ENCODE measurements at regions not wholly inside any gene's neighbourhood (a gene's known extent, or its start where the extent isn't known, plus 50 kb on each side); places are given as distances from the start of the nearest gene placed in this dataset.
A peak's percentile ranks its signal among the peaks of the same experiment; 100 is the strongest.
"Not testable (repeated sequence)": the region's sequence is repeated elsewhere in the genome, so short reads cannot be mapped to it uniquely, and the experiment has no call there.

DNA sequence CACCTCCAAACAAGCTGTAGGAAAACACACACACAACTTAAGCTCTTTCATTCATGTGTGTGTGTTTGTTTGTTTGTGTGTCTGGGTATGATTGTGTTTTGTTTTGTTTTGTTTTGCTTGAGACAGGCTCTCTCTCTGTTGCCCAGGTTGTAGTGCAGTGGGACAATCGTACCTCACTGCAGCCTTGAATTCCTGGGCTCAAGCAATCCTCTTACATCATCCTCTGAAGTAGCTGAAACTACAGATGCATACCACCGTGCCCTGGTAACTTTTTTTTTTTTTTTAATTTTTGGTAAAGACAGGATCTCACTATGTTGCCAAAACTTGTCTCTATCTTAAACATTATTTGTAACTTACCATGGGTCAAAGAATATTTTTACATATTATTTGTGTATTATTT, 431.7 kb downstream of the SLITRK1 start:
- peak overlapping the region; percentile 59 for H3K27ac ChIP-seq (ENCODE audit: low read depth, low read length)
- H3K36me3 ChIP-seq (ENCODE audit: insufficient read depth, low read length): no peaks in the 10 kb centered on the region
- H3K4me3 ChIP-seq (ENCODE audit: low read depth, low read length): no peak overlapping the region
- H3K27me3 ChIP-seq (ENCODE audit: insufficient read depth, low read length): no peaks in the 10 kb centered on the region
- peaks cover 9% of the 10 kb centered on the region for H3K4me1 ChIP-seq (ENCODE audit: control insufficient read depth, insufficient read depth, low read length, unreplicated experiment)
- H3K79me2 ChIP-seq (ENCODE audit: control insufficient read depth, insufficient read depth, low read length, unreplicated experiment): no peaks in the 10 kb centered on the region
- peak overlapping the region; percentile 69 for H2AFZ ChIP-seq (ENCODE audit: low read length, unreplicated experiment)

GRCh38 chr13:83449668-83450395, 432.4 kb downstream of the SLITRK1 start:
- H3K27ac ChIP-seq (ENCODE audit: low read depth, low read length): peak overlapping the region; percentile 59
- H3K36me3 ChIP-seq (ENCODE audit: insufficient read depth, low read length): no peaks in the 10 kb centered on the region
- no peaks in the 10 kb centered on the region for H3K79me2 ChIP-seq (ENCODE audit: control insufficient read depth, insufficient read depth, low read length, unreplicated experiment)
- peak overlapping the region; percentile 45; the same call in 1 of the 2 replicates for H3K4me3 ChIP-seq (ENCODE audit: low read depth, low read length)
- no peaks in the 10 kb centered on the region for H3K27me3 ChIP-seq (ENCODE audit: insufficient read depth, low read length)
- H3K4me1 ChIP-seq (ENCODE audit: control insufficient read depth, insufficient read depth, low read length, unreplicated experiment): peaks cover 9% of the 10 kb centered on the region
- peak overlapping the region; percentile 72 for H2AFZ ChIP-seq (ENCODE audit: low read length, unreplicated experiment)

DNA sequence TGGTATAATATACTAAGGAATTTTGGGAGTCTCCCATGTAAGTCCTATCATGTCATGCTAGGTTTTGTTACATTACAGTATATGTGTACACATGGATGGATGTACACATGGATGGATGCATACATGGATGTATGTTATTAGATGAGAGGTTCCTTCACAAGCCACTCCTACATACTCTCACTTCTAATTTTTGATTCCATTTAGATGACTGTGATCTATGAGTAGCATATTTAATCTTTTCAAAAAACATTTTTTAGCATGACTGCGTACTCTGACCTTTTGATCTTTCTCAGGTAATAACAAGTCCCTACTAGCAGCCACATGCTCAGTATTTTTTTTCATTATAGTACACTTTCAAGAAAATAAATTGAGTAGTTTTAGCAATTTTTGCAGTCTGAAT, 441.8 kb downstream of the SLITRK1 start:
- Histone ChIP-seq H3K27me3 (ENCODE audit: insufficient read depth, low read length) (no peaks in the 10 kb centered on the region), H3K27ac (ENCODE audit: low read depth, low read length) (no peak overlapping the region), H3K4me3 (ENCODE audit: low read depth, low read length) (no peak overlapping the region), H3K36me3 (ENCODE audit: insufficient read depth, low read length) (no peaks in the 10 kb centered on the region), H3K4me1 (ENCODE audit: control insufficient read depth, insufficient read depth, low read length, unreplicated experiment) (no peaks in the 10 kb centered on the region), H3K79me2 (ENCODE audit: control insufficient read depth, insufficient read depth, low read length, unreplicated experiment) (no peaks in the 10 kb centered on the region), H2AFZ (ENCODE audit: low read length, unreplicated experiment) (no peak overlapping the region)

DNA sequence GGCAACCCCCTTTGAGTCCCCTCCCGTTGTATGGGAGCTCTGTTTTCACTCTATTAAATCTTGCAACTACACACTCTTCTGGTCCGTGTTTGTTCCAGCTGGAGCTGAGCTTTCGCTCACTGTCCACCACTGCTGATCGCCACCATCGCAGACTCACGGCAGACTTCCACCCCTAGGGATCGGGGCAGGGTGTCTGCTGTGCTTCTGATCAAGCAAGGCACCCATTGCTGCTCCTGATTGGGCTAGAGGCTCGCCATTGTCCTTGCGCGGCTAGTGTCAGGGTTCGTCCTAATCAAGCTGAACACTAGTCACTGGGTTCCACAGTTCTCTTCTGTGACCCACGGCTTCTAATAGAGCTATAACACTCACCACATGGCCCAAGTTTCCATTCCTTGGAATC, 442.8 kb downstream of the SLITRK1 start:
- not testable (repeated sequence) for H3K27ac ChIP-seq (ENCODE audit: low read depth, low read length); H3K79me2 ChIP-seq (ENCODE audit: control insufficient read depth, insufficient read depth, low read length, unreplicated experiment); H3K27me3 ChIP-seq (ENCODE audit: insufficient read depth, low read length); H3K4me3 ChIP-seq (ENCODE audit: low read depth, low read length); H3K36me3 ChIP-seq (ENCODE audit: insufficient read depth, low read length); H3K4me1 ChIP-seq (ENCODE audit: control insufficient read depth, insufficient read depth, low read length, unreplicated experiment); H2AFZ ChIP-seq (ENCODE audit: low read length, unreplicated experiment)

DNA sequence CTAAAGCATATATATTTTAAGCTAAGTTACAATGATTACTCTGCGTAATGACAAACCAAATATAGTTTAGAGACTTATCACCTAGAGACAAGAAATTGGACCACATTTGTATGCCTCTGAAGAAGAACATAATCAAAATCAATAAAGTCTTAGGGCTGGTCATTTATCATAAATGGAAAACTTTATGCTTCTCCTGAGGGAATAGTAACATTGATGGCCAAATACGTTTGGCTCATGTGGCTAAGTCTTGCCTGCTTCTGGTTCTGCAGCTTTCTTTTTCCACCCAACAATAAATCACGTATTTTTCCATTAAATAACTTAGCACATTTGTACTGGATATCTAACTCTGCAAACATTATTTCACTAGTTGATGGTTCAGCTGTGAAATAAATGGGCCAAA, 458.4 kb downstream of the SLITRK1 start:
- Histone ChIP-seq H3K27me3 (ENCODE audit: insufficient read depth, low read length) (no peaks in the 10 kb centered on the region), H2AFZ (ENCODE audit: low read length, unreplicated experiment) (no peak overlapping the region), H3K4me3 (ENCODE audit: low read depth, low read length) (no peak overlapping the region), H3K4me1 (ENCODE audit: control insufficient read depth, insufficient read depth, low read length, unreplicated experiment) (no peaks in the 10 kb centered on the region), H3K36me3 (ENCODE audit: insufficient read depth, low read length) (no peaks in the 10 kb centered on the region), H3K27ac (ENCODE audit: low read depth, low read length) (no peak overlapping the region), H3K79me2 (ENCODE audit: control insufficient read depth, insufficient read depth, low read length, unreplicated experiment) (no peaks in the 10 kb centered on the region)

GRCh38 chr13:83423381-83423780, 458.9 kb downstream of the SLITRK1 start:
- Histone ChIP-seq H2AFZ (ENCODE audit: low read length, unreplicated experiment) (no peak overlapping the region), H3K4me3 (ENCODE audit: low read depth, low read length) (no peak overlapping the region), H3K4me1 (ENCODE audit: control insufficient read depth, insufficient read depth, low read length, unreplicated experiment) (no peaks in the 10 kb centered on the region), H3K79me2 (ENCODE audit: control insufficient read depth, insufficient read depth, low read length, unreplicated experiment) (no peaks in the 10 kb centered on the region), H3K27me3 (ENCODE audit: insufficient read depth, low read length) (no peaks in the 10 kb centered on the region), H3K27ac (ENCODE audit: low read depth, low read length) (no peak overlapping the region), H3K36me3 (ENCODE audit: insufficient read depth, low read length) (no peaks in the 10 kb centered on the region)

DNA sequence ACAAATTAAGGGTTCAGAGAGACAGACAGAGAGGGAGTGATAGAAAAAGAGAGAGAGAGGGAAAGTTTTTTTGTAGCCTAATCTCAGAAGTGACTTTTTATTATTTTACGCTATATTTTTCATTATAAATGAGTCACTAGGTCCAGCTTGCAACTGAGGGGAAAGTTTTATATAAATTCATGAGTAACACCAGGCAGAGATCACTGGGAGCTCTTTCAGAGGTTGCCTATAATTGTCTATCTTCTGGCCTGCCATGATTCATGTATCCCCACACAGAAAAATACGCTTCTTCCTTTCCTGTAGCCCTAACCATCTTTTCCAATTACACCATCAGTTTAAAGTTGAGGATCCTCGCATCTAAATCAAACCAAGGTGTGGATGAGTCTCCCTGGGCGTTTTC, 467.9 kb downstream of the SLITRK1 start:
- Histone ChIP-seq H3K79me2 (ENCODE audit: control insufficient read depth, insufficient read depth, low read length, unreplicated experiment) (no peaks in the 10 kb centered on the region), H3K36me3 (ENCODE audit: insufficient read depth, low read length) (no peaks in the 10 kb centered on the region), H3K4me3 (ENCODE audit: low read depth, low read length) (no peak overlapping the region), H3K4me1 (ENCODE audit: control insufficient read depth, insufficient read depth, low read length, unreplicated experiment) (no peaks in the 10 kb centered on the region), H2AFZ (ENCODE audit: low read length, unreplicated experiment) (no peak overlapping the region), H3K27me3 (ENCODE audit: insufficient read depth, low read length) (no peaks in the 10 kb centered on the region), H3K27ac (ENCODE audit: low read depth, low read length) (no peak overlapping the region)

GRCh38 chr13:83386609-83387008, 495.7 kb downstream of the SLITRK1 start:
- H3K27me3 ChIP-seq (ENCODE audit: insufficient read depth, low read length): no peaks in the 10 kb centered on the region
- no peaks in the 10 kb centered on the region for H3K79me2 ChIP-seq (ENCODE audit: control insufficient read depth, insufficient read depth, low read length, unreplicated experiment)
- no peak overlapping the region for H2AFZ ChIP-seq (ENCODE audit: low read length, unreplicated experiment)
- H3K4me3 ChIP-seq (ENCODE audit: low read depth, low read length): no peak overlapping the region
- H3K36me3 ChIP-seq (ENCODE audit: insufficient read depth, low read length): no peaks in the 10 kb centered on the region
- no peak overlapping the region for H3K27ac ChIP-seq (ENCODE audit: low read depth, low read length)
- H3K4me1 ChIP-seq (ENCODE audit: control insufficient read depth, insufficient read depth, low read length, unreplicated experiment): no peaks in the 10 kb centered on the region

GRCh38 chr13:83378908-83379307, 503.4 kb downstream of the SLITRK1 start:
- H3K4me1 ChIP-seq (ENCODE audit: control insufficient read depth, insufficient read depth, low read length, unreplicated experiment): no peaks in the 10 kb centered on the region
- H2AFZ ChIP-seq (ENCODE audit: low read length, unreplicated experiment): no peak overlapping the region
- H3K36me3 ChIP-seq (ENCODE audit: insufficient read depth, low read length): no peaks in the 10 kb centered on the region
- no peak overlapping the region for H3K4me3 ChIP-seq (ENCODE audit: low read depth, low read length)
- H3K27me3 ChIP-seq (ENCODE audit: insufficient read depth, low read length): no peaks in the 10 kb centered on the region
- no peaks in the 10 kb centered on the region for H3K79me2 ChIP-seq (ENCODE audit: control insufficient read depth, insufficient read depth, low read length, unreplicated experiment)
- H3K27ac ChIP-seq (ENCODE audit: low read depth, low read length): no peak overlapping the region

DNA sequence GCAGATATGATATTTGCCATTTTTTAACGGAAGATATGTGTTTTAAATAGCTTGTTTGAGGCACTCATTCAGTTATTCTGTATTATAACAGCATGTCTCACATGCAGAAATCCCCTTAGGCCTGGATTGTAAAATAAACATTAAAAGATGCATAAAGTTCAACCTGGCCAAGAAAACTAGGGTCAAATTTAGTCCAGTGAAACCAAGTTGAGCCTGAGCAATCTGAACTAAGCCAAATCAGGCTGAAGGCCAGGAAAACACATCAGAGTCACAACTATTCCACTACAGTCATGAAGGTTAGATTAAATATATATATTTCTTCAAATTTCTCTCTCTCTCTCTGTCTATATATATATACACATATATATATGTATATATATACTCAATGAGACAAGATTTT, 504.8 kb downstream of the SLITRK1 start:
- Histone ChIP-seq H3K27ac (ENCODE audit: low read depth, low read length) (no peak overlapping the region), H3K36me3 (ENCODE audit: insufficient read depth, low read length) (no peaks in the 10 kb centered on the region), H3K4me1 (ENCODE audit: control insufficient read depth, insufficient read depth, low read length, unreplicated experiment) (no peaks in the 10 kb centered on the region), H3K79me2 (ENCODE audit: control insufficient read depth, insufficient read depth, low read length, unreplicated experiment) (no peaks in the 10 kb centered on the region), H3K27me3 (ENCODE audit: insufficient read depth, low read length) (no peaks in the 10 kb centered on the region), H2AFZ (ENCODE audit: low read length, unreplicated experiment) (no peak overlapping the region), H3K4me3 (ENCODE audit: low read depth, low read length) (no peak overlapping the region)

GRCh38 chr13:83372786-83373185, 509.5 kb downstream of the SLITRK1 start:
- Histone ChIP-seq H3K4me1 (ENCODE audit: control insufficient read depth, insufficient read depth, low read length, unreplicated experiment) (no peaks in the 10 kb centered on the region), H3K27me3 (ENCODE audit: insufficient read depth, low read length) (no peaks in the 10 kb centered on the region), H2AFZ (ENCODE audit: low read length, unreplicated experiment) (no peak overlapping the region), H3K27ac (ENCODE audit: low read depth, low read length) (no peak overlapping the region), H3K4me3 (ENCODE audit: low read depth, low read length) (no peak overlapping the region), H3K79me2 (ENCODE audit: control insufficient read depth, insufficient read depth, low read length, unreplicated experiment) (no peaks in the 10 kb centered on the region), H3K36me3 (ENCODE audit: insufficient read depth, low read length) (no peaks in the 10 kb centered on the region)

Data from ACC112 (cell line).